ENCODE measurements at regions not wholly inside any gene's neighbourhood (a gene's known extent, or its start where the extent isn't known, plus 50 kb on each side); places are given as distances from the start of the nearest gene placed in this dataset.
A peak's percentile ranks its signal among the peaks of the same experiment; 100 is the strongest.

DNA sequence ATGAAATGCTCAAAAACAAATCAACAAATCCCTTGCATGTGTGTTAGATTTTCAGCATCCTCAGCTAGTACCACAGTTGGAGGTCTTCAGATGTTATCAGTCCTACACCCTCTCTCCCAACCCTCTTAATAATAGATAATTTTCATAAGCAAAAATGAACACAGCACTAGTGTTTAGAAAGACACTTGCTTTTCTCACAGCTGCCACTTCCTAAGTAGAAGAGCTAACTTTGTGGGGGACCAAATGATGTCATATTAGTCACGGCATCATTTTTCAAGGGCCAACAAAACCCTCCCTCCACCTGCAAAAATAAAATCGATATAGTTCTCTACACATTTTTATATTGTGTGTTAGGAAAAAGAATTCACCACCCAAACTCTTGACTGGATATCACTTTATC, 163.5 kb upstream of the GYPA start:
- DNase-seq: peak; percentile 28

DNA sequence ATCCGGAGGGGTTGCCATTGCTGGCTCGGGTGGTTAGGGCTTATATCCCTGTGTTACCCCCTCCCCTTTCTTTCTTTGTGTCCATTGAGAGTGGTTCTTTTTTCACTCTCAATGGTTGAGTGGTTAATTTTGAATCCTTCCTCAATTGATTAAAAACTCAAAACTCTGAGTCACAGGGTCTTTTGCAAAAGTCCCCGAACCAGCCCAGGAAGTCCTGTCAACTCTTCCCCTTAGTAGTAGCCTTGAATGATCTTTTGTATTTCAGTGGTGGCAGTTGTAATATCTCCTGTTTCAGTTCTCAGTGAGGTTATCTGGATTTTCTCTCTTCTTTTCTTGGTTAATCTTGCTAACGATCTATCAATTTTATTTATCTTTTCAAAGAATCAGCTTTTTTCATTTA, 170.0 kb upstream of the GYPA start:
- no peak for DNase-seq

DNA sequence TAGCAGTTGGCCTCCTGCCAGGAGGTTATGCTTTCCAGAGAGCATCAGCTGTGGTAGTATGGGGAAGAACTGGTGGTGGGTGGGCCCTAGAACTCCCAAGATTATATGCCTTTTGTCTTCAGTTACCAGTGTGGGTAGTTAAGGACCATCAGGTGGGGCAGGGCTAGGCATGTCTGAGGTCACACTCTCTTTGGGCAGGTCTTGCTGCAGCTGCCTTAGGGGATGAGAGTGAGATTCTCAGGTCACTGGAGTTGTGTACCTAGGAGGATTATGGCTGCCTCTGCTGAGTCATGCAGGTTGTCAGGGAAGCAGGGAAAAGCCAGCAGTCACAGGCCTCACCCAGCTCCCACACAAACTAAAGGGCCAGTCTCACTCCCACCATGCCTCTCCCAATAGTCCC, 172.9 kb upstream of the GYPA start:
- DNase-seq: no peak

DNA sequence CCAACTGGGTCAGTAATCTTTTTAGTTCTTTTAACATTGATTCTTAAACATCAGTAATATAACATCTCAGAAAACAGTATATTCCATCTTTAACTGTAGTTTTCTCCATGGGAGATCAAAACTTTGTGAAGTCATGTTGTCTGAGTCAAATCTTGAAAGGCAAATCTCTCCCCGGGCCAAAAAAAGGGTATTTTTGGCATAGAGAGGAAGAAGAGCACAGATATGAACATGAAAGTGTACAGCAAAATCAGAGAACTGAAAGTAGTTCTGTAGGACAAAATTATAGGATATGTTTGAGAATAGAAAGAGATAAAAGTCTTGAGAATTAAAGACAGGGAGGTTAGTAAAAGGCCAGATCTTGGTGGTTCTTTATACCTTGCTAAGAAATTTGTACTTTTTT, 176.4 kb upstream of the GYPA start:
- DNase-seq: no peak

DNA sequence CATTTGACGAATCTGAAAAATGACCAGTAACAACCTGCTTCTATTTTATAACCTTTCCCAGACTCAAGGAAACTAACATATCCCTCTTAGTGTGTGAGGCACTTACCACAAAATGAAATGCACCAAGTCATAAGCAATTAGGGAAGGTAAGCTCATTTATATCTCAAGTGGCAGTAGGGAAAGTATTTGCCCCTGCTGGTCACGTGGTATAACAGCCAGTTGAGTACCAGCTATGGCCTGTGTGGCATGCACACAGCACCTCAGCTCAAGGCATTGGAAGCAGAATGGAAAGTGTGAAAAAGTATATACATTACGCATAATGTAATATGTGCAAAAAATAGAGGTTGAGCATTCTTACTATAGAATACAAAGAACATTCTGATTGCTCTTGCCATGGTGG, 178.3 kb upstream of the GYPA start:
- no peak for DNase-seq

DNA sequence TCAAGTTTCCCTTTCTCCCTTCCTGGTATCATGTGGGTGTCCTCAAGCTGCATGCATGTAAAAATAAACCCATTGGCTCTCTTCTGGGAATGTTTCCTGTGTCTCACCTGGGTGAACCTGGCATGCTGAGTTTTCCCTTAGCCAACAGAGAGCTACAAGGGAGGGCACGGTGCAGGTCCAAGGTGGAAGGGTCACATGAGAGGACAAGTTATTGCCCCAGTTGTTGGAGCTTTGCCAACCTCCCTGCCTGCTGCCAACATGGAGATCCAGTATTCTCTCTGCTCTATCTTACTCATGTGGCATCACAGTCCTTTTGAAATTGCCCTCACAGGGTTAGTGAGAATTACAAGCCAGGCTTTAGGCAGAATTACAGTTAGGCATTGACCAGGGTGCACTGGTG, 196.1 kb upstream of the GYPA start:
- DNase-seq: no peak

DNA sequence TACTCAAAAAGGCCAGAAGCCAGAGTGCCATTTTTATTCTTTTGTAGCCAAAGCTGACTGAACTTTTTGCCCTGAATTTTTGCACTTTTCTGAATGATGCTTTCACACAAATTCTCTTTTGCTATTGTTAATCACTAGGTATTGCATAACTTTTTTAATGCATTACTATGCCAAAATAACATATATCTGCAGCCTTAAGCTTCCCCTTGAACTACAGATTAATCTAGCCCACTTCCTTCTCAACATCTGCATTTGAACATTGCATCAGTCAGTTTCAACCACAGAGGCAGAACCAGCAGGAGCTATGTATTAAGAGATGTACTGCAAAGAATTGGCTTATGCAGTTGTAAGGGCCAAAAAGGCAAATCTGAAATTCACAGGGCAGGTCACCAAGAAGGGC, 197.6 kb upstream of the GYPA start:
- no peak for DNase-seq

DNA sequence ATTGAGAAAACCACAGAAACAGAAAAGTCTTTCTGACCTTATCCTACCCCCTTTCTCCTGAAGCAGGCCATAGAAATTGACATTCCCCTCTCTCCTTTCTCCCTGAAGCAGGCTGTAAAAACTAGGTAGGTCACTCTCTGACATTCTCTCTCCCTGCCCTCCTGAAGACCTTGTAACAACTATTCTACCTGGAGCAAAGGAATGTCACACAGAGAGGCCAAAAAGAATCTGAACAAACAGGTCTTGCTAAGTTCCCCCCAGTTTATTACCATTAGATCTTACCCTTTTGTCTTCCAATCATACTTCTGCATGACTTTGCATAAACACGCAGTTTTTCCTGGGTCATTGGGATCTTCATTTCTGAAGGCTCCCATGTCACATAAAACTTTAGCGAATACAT, 198.3 kb upstream of the GYPA start:
- no peak for DNase-seq

DNA sequence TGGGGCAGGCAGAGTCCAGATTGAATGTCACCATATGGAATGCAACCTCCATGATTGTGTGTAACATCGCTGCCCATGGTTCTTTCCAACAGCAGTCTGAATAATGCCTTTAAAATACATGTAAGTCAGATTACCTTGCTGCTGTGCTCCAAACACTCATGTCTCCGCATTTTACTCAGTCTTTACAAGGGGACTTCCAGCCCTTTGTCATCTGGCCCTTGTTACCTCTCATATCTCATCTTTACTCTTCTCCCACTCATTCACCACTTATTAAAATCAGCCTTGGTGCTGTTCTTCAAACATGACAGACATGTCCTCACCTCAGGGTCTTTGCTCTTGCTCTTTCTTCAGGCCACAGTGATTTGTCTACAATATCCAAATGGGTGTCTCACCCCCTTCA, 200.4 kb upstream of the GYPA start:
- no peak for DNase-seq

DNA sequence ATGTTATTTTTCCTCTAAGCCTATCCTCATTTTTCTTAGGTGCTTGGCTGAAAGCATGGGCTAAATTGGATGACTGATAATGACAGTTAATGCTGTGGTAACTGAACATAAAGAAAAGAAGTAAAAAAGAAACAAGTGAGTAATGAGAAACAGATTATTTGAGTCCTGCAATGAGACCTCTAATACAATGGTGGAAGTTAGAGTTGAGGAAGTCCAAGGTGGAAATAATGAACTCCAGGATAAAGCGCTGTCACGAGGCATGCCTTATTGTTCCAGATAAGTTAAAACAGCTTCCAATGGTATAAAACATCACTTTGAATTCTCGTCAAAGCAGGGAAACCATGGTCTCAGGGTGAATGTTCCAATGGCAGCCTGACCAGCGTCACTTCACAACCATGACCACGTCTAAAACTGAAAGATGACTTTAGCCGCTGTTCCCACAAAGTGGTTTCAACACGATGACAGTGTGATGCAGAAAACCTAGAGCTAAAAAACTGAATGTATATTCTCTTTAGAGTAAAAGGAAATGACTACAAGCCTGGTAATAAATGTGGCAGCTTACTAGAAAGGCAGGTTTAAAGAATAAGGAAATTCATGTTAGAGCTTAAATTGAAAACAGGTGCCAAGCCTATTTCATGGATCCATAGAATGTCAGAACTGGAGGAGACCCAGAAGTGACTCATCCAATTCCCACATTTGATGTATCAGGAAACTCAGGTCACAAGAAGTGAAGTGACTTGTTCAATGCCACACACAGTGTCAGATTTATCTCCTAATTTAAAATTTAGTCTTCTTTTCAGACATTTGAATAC, 202.6 kb upstream of the GYPA start:
- no peak for DNase-seq

DNA sequence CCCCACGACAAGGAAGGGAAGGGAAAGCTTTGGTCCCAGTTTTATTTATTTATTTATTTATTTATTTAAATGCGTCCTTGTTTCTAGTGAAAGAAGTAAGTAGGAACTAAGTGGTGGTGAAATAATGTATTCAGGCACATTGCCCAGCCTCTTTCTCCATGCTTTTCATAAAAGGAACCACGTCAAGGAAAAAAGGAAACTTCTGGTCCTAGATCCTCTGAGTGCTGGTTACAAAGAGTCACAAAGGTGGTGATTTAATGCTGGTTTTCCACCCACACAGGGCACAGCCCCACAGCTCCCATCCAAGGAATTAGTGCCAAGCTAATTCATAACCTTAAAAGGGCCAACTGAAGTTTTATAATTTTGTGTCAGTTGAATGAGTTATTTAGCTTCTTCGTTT, 206.6 kb upstream of the GYPA start:
- no peak for DNase-seq

DNA sequence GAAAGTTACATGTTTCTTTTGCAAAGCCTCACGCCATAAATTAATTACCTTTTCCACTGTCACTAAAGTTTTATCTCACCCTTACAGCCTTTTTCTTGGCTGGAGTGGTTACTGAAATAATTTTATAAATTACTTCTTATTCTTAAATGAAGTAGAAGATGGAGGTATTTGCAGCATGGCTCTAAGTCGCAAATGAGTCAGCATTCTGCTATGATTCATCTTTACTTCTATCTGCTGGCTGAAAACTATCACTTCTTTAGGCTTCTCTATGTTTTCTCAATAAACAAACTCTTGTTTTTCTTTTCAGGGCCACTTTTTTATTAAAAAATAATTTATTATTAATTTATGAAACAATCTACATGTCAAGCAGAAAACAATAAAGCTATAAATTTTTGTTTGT, 210.2 kb upstream of the GYPA start:
- no peak for DNase-seq

DNA sequence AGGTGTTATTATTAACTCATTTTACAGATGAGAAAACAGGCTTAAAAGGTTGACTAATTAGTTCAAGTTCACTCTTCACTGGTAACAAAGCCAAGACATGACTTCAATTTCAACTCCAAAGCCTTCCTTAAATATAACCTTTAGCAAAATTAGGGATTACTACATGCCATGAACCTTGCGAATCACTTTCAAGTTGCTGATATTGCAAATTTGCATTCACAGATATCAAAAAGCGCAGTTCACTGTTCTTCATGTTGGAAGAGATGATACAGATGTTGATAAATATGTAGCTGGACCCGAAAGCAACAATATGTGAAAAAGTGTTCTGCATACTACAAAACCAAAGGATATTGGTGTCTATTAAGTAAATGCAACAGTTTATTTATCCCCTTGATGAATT, 210.8 kb upstream of the GYPA start:
- no peak for DNase-seq

DNA sequence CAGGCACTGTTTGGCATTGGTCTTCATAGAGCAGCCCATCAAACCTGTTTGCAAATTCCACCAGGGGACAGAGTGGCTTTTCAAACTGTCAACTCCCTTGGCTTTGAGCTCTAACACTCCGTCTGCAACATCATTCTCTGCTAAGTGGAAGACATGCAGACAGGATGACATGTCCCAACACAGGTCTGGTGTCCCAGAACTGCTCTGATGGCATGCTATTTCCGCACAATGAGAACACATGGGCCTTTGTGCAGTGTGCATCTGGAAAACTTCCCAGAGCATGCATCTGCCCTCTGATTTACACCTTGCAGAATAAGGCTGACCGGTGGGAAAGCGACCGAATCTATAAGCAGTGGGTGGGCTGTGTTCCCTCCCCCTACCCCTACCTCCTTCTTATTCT, 212.8 kb upstream of the GYPA start:
- no peak for DNase-seq

DNA sequence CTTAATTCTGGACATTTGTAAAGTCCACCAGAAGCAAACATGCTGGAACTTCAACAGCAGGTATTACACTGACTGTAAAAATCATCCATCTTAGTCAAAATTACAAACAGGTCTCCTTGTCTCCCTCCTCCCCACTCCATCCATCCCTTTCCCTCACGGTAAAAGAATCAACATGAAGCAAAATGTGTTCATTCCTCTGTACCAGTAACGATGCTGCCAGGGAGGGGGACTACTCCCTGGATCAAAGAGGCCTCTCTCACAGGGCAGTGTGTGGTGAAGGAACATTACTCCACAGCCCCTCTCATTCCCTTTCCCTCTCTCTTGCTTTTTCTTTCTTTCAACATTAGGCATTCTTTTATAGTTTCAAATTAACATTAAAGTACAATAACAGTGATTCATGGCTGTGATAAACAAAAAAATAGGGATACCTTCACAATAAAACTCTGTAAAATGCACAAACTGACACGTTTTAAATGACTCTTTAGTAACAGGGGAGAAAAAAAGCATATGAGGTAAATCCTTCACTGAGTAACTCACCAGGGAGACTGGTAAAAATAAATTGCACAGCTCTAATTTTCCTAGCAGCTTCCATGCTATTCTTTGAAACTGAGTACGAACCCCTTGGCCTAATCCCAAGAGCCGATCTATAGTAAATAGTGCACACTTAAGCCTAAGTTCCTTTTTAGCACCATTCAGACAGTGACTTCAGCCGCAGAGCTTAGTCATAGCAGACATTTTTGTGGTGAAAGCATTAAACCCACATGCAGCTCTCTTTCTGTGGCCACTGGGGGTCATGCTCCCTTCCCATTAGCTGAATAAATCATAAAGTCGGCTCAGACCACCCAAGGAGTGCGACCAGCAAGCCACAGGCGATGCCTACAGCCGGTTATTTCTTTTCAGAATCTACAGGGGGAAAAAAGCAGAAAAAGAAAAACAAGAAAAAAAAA, 215.6 kb upstream of the GYPA start:
- DNase-seq: no peak

DNA sequence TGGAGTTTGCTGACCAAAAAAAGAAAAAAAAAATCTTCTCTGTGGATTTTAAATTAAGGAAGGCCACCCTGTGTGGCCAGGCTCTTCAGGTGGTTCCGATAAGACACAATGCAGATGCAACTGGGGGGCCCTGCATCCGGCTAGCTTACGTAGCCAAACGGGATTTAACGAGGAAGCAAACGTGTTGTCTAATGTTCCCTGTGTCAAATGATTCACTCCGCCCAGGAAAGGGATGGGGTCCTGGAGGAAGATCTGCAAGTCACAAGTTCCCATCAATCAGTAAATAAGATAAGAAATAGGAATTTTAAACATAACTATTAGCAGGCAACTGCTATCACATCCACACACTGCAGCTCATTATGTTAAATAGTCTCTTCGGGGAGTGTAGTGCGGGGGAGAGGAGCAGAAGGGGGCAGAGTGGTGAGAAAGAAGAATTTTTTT, 216.4 kb upstream of the GYPA start:
- no peak for DNase-seq

DNA sequence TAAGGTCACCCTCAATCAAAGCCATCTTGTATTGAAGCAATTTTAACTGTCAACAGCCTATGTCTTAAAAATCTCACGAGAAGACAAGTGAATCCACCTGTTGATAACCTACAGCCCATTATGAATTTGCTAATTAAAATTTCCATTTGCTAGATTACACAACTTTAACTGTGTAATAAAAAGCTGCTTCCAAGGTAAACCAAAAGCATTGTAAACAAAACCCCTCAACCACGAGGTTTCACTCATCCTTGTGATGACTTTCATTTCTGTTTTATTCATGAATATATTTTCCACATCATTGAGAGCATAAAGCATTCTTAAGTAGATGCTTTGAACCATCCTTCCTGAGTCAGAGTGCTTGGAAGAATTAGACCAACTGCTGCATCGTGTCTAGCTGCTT, 217.5 kb upstream of the GYPA start:
- DNase-seq: no peak

DNA sequence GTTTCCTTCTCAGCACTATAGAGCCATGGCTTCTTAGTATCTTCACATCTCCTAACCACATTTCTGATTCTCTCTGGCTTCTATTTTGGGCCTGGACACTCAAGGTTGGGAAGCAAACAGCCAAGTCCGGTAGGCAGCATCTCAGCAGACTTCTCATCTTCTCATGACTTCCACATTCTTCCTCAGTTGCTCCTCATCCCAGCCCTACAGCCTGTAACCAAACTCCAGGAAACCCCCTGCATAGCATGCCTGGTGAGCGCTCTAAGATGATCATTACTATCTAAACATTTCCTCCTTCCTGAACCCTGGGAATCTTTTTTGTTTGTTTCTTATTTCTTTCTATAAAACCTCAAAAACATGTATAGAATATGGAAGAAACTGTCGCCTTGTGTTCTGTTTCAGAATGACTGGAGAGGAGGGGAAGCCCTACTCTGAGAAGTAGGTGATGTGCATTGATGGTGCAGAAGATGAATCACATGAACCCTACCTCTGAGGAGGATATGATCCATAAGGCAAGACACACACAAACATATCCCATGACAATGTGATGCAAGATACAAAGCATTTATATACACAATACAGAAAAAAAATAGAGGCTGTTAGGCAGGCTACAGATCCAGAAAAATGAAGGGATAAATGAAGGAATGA, 219.8 kb upstream of the GYPA start:
- DNase-seq: no peak

DNA sequence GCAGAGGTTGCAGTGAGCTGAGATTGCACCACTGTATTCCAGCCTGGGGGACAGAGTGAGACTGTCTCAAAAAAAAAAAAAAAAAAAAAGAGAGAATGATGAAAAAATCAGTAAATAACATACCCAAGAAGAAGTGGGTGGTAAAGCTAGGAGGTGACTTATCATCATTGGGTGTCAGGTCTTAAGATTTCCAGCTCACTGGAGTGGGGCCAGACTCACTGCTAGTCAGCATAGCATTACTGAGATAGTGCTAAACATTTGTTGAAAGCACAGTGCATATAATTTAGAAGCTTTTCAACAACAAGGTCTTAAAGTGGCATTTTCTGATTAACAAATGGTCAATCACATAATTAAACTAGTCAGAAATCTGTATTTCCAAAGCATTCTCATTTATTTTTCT, 221.8 kb upstream of the GYPA start:
- no peak for DNase-seq

DNA sequence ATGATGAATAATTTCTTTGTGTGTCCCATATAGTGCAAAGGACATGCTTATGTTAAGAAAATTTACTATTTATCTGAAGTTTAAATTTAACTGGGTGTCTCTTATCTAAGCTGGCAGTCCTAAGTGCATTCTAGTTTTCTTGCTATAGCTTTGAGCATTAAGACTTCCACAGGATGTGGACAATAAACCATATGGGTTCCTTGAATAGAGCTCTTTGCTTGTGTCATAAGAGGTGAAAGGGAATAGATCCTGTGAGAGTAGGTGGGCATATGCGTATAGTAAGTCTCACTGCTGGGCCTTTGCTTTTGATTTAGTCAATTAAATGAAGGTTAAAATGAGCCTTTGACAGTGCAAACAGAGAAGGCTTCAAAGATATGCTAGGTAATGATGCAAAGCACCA, 223.4 kb upstream of the GYPA start:
- no peak for DNase-seq

DNA sequence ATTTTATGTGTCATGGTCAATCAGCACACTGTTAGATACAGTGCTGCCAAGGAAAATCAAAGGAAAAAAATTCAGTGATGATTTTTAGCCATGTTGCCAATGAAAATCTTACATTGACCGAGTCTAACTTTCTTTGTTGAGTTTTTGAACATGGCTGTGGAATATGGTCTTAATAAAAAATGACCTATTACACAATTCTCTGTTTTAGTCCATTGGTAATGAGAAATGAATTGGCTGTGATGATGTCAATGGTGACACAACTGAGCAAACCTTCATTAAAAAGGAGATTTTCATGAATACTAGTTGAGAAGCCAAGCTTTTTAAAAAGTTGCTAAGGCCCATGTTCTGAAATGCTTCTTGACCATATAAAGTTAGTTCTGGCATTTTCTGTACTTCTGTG, 225.9 kb upstream of the GYPA start:
- no peak for DNase-seq

DNA sequence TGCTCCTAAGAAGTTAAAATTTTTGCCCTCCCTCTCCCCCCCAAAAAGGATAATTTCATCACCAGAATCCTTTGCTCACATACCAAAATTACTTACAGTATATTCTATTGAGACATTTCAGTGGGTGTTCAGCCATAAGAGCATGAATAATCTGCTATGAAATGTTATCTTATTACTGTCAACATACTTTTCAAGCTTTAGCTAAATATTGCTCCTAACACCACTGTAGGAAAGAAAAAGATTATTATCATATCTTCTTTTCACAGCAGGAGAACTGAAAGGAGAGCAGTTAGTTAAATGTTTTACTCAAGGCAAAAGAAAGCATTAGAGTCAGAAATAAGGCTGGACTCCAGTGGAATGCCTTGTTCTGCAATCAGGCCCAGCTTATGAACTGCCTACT, 231.0 kb upstream of the GYPA start:
- DNase-seq: no peak

DNA sequence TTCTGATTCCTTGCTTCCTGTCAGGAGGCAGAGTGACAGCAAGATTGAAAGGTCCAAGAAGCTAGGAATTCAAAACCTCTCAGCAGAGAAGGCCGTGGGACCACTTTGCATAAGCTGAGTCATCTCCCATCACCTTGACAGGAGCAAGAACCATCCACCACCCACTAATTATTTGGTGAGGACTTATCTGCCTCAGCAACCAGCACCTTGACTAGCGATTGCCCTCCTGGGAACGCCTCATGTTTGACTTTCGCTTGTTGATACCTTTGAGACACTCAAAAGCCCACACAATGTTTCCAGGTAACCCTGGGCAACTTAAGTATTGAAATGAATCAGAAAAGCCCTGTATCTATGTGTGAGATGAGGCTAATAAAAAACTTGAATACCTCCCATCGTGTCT, 233.5 kb upstream of the GYPA start:
- no peak for DNase-seq

DNA sequence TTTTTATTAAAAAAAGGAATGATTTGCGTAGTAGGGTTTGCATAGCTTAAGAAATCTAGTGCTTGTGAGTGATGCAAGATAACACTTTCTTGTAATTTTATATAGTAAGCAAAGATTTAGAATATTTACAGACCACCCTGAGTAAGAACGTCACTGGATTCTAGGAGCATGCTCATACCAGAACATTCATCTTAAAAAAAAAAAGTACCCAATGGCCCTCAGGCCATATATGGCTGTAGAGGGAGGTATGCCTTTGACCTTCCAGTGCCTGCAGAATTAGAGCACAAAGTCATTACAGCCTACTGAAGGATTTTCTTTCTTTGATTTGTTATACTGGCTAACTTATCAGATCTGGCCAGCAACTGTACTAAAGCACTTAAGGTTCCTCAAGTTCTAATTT, 236.3 kb upstream of the GYPA start:
- DNase-seq: no peak
